Liver (tissue), 8 donors: ENCODE measurements at regions not wholly inside any gene's neighbourhood (a gene's known extent, or its start where the extent isn't known, plus 50 kb on each side); places are given as distances from the start of the nearest gene placed in this dataset.

Experiments
- DNase-seq: peaks from one replicate; pipeline ENCODE4 v3.0.0-alpha.2; 2017; ENCODE audit warnings: low spot score
- H3K27ac ChIP-seq, 2 donors: one replicate each; pipeline ENCODE4 v1.7.0; 2013; ENCODE audit warnings: inconsistent platforms in 2 of 2, low read length in 2 of 2, control low read depth in 1 of 2, low read depth in 1 of 2, mild to moderate bottlenecking in 1 of 2
- H3K27me3 ChIP-seq, 4 donors: one replicate each; pipeline versions ENCODE4 v1.6.1 to v1.7.0; 2013; ENCODE audit warnings: low read length in 3 of 4, inconsistent platforms in 1 of 4, mild to moderate bottlenecking in 1 of 4, moderate library complexity in 1 of 4; ENCODE audit not compliant: control insufficient read depth in 4 of 4, insufficient read depth in 4 of 4
- H3K36me3 ChIP-seq, 4 donors: one replicate each; pipeline versions ENCODE4 v1.6.1 to v1.7.0; 2013; ENCODE audit warnings: low read length in 3 of 4, mild to moderate bottlenecking in 3 of 4, low read depth in 1 of 4, moderate library complexity in 1 of 4; ENCODE audit not compliant: control insufficient read depth in 4 of 4, insufficient read depth in 3 of 4
- H3K4me1 ChIP-seq, 4 donors: one replicate each; pipeline versions ENCODE4 v1.6.1 to v1.7.0; 2013; ENCODE audit warnings: low read length in 3 of 4, mild to moderate bottlenecking in 3 of 4, moderate library complexity in 1 of 4; ENCODE audit not compliant: control insufficient read depth in 4 of 4, insufficient read depth in 4 of 4
- H3K4me3 ChIP-seq, 3 donors: one replicate each; pipeline versions ENCODE4 v1.6.1 to v1.7.0; 2013; ENCODE audit warnings: low read length in 3 of 3, control low read depth in 1 of 3, low read depth in 1 of 3, mild to moderate bottlenecking in 1 of 3
- H3K9ac ChIP-seq, 2 donors: one replicate each; pipeline ENCODE4 v1.7.0; 2013; ENCODE audit warnings: low read length in 2 of 2, mild to moderate bottlenecking in 2 of 2, moderate library complexity in 2 of 2, control low read depth in 1 of 2, low read depth in 1 of 2
- H3K9me3 ChIP-seq, 4 donors: one replicate each; pipeline versions ENCODE4 v1.6.1 to v1.7.0; 2013; ENCODE audit warnings: low read length in 3 of 4; ENCODE audit not compliant: control insufficient read depth in 4 of 4
- EGR1 ChIP-seq, 2 donors: IDR thresholded peaks; 2 replicates each; pipeline ENCODE4 v1.6.1; 2016 to 2018; ENCODE audit warnings: antibody characterized with exemption in 2 of 2, low read depth in 2 of 2
- FOXA1 ChIP-seq: IDR thresholded peaks from 2 replicates; pipeline ENCODE4 v1.6.1; 2016; ENCODE audit warnings: antibody characterized with exemption
- FOXA2 ChIP-seq: IDR thresholded peaks from 2 replicates; pipeline ENCODE4 v1.6.1; 2016; ENCODE audit warnings: antibody characterized with exemption
- GABPA ChIP-seq, 2 donors: IDR thresholded peaks in 1 of 2; conservative IDR thresholded peaks in 1 of 2; 2 replicates each; pipeline ENCODE4 v1.6.1; 2016; ENCODE audit warnings: antibody characterized with exemption in 2 of 2, mild to moderate bottlenecking in 1 of 2, moderate library complexity in 1 of 2
- HNF4A ChIP-seq, 2 donors: conservative IDR thresholded peaks; 2 replicates each; pipeline ENCODE4 v1.6.1; 2016; ENCODE audit warnings: antibody characterized with exemption in 2 of 2, mild to moderate bottlenecking in 2 of 2
- HNF4G ChIP-seq: IDR thresholded peaks from 2 replicates; pipeline ENCODE4 v1.6.1; 2016; ENCODE audit warnings: antibody characterized with exemption
- JUND ChIP-seq, 2 donors: IDR thresholded peaks; 2 replicates each; pipeline ENCODE4 v1.6.1; 2016; ENCODE audit warnings: antibody characterized with exemption in 2 of 2
- NR2F2 ChIP-seq: IDR thresholded peaks from 2 replicates; pipeline ENCODE4 v1.6.1; 2016; ENCODE audit warnings: antibody characterized with exemption
- RAD21 ChIP-seq, 2 donors: IDR thresholded peaks; 2 replicates each; pipeline ENCODE4 v1.6.1; 2016; ENCODE audit warnings: antibody characterized with exemption in 2 of 2, mild to moderate bottlenecking in 2 of 2
- RXRA ChIP-seq, 2 donors: IDR thresholded peaks; 2 replicates each; pipeline ENCODE4 v1.6.1; 2017 to 2018; ENCODE audit warnings: antibody characterized with exemption in 2 of 2, mild to moderate bottlenecking in 1 of 2
- SP1 ChIP-seq: IDR thresholded peaks from 2 replicates; pipeline ENCODE4 v1.6.1; 2018; ENCODE audit warnings: antibody characterized with exemption, mild to moderate bottlenecking
- TAF1 ChIP-seq: conservative IDR thresholded peaks from 2 replicates; pipeline ENCODE4 v1.6.1; 2016; ENCODE audit warnings: antibody characterized with exemption, mild to moderate bottlenecking
- YY1 ChIP-seq: IDR thresholded peaks from 2 replicates; pipeline ENCODE4 v1.6.1; 2016; ENCODE audit warnings: antibody characterized with exemption, mild to moderate bottlenecking
- WGBS: extraction: QIAGEN DNeasy Blood & Tissue Kit; methylation state at CpG from one replicate; pipeline ENCODE4 v1.1.7; 2013; 5-methylcytosine and 5-hydroxymethylcytosine counted together
- TF ChIP-seq, protein P1 (sequence below): IDR thresholded peaks from 2 replicates; pipeline ENCODE4 v1.6.1; 2016; ENCODE audit warnings: antibody characterized with exemption
- TF ChIP-seq, protein P2 (sequence below): fragments of 150-350 bp; IDR thresholded peaks from 2 replicates; pipeline ENCODE4 v1.5.1; 2017; ENCODE audit warnings: improper control_type of control experiment, low read depth, low read length; ENCODE audit not compliant: missing input control
- TF ChIP-seq, protein P3 (sequence below): IDR thresholded peaks from 2 replicates; pipeline ENCODE4 v1.6.1; 2016; ENCODE audit warnings: antibody characterized with exemption
- TF ChIP-seq, protein P4 (sequence below): IDR thresholded peaks from 2 replicates; pipeline ENCODE4 v1.6.1; 2016; ENCODE audit warnings: antibody characterized with exemption
- TF ChIP-seq, protein P5 (sequence below): IDR thresholded peaks from 2 replicates; pipeline ENCODE4 v1.6.1; 2016; ENCODE audit warnings: antibody characterized with exemption, mild to moderate bottlenecking
- donor health status: healthy.
- donor health status: healthy.
- donor health status: healthy.
- donor health status: healthy.
- donor health status: healthy.

DNA sequence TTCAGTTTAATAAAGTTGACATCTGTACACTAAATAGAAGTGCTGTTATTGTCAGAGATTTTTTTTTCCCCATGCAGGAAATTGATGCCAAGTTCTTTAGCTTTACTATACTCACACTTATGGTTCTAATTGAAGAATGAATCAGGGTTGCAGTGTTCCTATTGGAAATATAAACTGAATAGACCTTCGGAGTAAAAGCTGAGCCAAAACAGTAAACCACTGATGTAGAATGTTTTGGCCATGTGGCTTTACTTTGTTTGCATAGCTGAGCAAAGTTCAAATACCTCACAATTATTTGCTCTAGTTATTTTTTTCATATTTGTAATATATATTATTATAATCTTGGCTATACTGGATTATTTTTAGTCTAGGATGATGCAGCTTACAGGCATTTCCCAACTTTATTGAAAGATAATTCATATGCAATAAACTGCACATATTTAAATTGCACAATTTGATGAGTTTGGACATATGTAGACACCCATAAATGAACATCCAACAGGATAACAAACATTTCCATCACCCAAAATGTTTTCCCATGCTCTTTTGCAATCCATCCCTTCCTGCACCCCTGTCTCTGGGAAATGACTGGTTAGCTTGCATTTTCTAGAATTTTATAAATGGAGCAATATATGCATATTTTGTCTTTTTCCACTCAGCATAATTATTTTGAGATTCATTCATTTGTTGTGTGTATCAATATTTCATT is 105.8 kb upstream of the NOX3 start:
- 24% methylated on average over 1 of the region's 1 CpG for WGBS
- TF ChIP-seq, protein P1, sequence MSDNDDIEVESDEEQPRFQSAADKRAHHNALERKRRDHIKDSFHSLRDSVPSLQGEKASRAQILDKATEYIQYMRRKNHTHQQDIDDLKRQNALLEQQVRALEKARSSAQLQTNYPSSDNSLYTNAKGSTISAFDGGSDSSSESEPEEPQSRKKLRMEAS = no peak
- TF ChIP-seq NR2F2 = no peak
- peaks cover 0 to 3% (median 0%) of the 10 kb centered on the region in 4 donors for H3K4me1 ChIP-seq
- DNase-seq = no peak
- no peak overlapping the region for H3K9ac ChIP-seq
- H3K36me3 ChIP-seq = no peaks in the 10 kb centered on the region
- peaks cover 0 to 5% (median 0%) of the 10 kb centered on the region in 4 donors for H3K9me3 ChIP-seq
- no peaks in the 10 kb centered on the region for H3K27me3 ChIP-seq
- H3K4me3 ChIP-seq = no peak overlapping the region
- no peak overlapping the region for H3K27ac ChIP-seq

DNA sequence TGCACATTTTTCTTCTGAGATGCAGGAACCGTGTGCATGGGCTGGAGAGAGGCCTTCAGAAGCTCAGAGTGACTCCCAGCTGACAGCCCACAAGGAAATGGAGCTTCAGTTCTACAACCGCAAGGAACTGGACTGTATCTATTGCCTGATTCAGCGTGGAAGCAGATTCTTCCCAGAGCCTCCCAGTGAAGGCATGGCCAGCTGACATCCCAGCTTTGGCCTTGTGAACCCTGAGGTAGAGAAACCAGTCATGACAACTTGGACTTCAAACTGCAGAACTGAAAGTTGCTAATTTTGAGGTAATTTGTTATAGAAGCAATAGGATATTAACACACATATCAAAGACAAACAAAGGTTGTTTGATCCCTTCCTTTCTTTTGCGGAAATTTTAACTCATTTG is 94.3 kb upstream of the NOX3 start:
- Histone ChIP-seq H3K36me3 (no peaks in the 10 kb centered on the region), H3K4me3 (no peak overlapping the region), H3K9me3 (peaks cover 0 to 2% (median 0%) of the 10 kb centered on the region in 4 donors), H3K27me3 (no peaks in the 10 kb centered on the region), H3K4me1 (no peaks in the 10 kb centered on the region), H3K9ac (no peak overlapping the region), H3K27ac (no peak overlapping the region)
- TF ChIP-seq RXRA (IDR thresholded peaks at IDR 0.05) (no peak), GABPA (IDR thresholded peaks at IDR 0.05 in 1 of 2, conservative IDR thresholded peaks at IDR 0.05 in 1 of 2) (no peak), JUND (IDR thresholded peaks at IDR 0.05) (no peak), RAD21 (IDR thresholded peaks at IDR 0.05) (no peak), SP1 (no peak), FOXA1 (no peak), HNF4G (no peak), HNF4A (conservative IDR thresholded peaks at IDR 0.05) (no peak), NR2F2 (no peak), EGR1 (IDR thresholded peaks at IDR 0.05; ENCODE audit: low read depth in 2 of 2) (no peak), TAF1 (no peak), YY1 (no peak), FOXA2 (no peak)
- TF ChIP-seq, protein P2, sequence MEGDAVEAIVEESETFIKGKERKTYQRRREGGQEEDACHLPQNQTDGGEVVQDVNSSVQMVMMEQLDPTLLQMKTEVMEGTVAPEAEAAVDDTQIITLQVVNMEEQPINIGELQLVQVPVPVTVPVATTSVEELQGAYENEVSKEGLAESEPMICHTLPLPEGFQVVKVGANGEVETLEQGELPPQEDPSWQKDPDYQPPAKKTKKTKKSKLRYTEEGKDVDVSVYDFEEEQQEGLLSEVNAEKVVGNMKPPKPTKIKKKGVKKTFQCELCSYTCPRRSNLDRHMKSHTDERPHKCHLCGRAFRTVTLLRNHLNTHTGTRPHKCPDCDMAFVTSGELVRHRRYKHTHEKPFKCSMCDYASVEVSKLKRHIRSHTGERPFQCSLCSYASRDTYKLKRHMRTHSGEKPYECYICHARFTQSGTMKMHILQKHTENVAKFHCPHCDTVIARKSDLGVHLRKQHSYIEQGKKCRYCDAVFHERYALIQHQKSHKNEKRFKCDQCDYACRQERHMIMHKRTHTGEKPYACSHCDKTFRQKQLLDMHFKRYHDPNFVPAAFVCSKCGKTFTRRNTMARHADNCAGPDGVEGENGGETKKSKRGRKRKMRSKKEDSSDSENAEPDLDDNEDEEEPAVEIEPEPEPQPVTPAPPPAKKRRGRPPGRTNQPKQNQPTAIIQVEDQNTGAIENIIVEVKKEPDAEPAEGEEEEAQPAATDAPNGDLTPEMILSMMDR = no peak
- TF ChIP-seq, protein P3, sequence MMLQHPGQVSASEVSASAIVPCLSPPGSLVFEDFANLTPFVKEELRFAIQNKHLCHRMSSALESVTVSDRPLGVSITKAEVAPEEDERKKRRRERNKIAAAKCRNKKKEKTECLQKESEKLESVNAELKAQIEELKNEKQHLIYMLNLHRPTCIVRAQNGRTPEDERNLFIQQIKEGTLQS = no peak
- TF ChIP-seq, protein P1 = no peak
- TF ChIP-seq, protein P4, sequence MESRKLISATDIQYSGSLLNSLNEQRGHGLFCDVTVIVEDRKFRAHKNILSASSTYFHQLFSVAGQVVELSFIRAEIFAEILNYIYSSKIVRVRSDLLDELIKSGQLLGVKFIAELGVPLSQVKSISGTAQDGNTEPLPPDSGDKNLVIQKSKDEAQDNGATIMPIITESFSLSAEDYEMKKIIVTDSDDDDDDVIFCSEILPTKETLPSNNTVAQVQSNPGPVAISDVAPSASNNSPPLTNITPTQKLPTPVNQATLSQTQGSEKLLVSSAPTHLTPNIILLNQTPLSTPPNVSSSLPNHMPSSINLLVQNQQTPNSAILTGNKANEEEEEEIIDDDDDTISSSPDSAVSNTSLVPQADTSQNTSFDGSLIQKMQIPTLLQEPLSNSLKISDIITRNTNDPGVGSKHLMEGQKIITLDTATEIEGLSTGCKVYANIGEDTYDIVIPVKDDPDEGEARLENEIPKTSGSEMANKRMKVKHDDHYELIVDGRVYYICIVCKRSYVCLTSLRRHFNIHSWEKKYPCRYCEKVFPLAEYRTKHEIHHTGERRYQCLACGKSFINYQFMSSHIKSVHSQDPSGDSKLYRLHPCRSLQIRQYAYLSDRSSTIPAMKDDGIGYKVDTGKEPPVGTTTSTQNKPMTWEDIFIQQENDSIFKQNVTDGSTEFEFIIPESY = no peak
- TF ChIP-seq, protein P5, sequence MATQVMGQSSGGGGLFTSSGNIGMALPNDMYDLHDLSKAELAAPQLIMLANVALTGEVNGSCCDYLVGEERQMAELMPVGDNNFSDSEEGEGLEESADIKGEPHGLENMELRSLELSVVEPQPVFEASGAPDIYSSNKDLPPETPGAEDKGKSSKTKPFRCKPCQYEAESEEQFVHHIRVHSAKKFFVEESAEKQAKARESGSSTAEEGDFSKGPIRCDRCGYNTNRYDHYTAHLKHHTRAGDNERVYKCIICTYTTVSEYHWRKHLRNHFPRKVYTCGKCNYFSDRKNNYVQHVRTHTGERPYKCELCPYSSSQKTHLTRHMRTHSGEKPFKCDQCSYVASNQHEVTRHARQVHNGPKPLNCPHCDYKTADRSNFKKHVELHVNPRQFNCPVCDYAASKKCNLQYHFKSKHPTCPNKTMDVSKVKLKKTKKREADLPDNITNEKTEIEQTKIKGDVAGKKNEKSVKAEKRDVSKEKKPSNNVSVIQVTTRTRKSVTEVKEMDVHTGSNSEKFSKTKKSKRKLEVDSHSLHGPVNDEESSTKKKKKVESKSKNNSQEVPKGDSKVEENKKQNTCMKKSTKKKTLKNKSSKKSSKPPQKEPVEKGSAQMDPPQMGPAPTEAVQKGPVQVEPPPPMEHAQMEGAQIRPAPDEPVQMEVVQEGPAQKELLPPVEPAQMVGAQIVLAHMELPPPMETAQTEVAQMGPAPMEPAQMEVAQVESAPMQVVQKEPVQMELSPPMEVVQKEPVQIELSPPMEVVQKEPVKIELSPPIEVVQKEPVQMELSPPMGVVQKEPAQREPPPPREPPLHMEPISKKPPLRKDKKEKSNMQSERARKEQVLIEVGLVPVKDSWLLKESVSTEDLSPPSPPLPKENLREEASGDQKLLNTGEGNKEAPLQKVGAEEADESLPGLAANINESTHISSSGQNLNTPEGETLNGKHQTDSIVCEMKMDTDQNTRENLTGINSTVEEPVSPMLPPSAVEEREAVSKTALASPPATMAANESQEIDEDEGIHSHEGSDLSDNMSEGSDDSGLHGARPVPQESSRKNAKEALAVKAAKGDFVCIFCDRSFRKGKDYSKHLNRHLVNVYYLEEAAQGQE = no peak
- no peak for DNase-seq
- WGBS = 80% methylated on average over 4 of the region's 4 CpGs
